Activated CD4-positive, alpha-beta T cell treated with anti-CD3 and anti-CD28 coated beads, Interleukin-2, amount 50 U/mL, for 48 hours (primary cell): ENCODE measurements at regions not wholly inside any gene's neighbourhood (a gene's known extent, or its start where the extent isn't known, plus 50 kb on each side); places are given as distances from the start of the nearest gene placed in this dataset.

Experiments
- DNase-seq, 2 experiments: peaks; one replicate each; pipeline ENCODE4 v3.0.0-alpha.2; 2020

DNA sequence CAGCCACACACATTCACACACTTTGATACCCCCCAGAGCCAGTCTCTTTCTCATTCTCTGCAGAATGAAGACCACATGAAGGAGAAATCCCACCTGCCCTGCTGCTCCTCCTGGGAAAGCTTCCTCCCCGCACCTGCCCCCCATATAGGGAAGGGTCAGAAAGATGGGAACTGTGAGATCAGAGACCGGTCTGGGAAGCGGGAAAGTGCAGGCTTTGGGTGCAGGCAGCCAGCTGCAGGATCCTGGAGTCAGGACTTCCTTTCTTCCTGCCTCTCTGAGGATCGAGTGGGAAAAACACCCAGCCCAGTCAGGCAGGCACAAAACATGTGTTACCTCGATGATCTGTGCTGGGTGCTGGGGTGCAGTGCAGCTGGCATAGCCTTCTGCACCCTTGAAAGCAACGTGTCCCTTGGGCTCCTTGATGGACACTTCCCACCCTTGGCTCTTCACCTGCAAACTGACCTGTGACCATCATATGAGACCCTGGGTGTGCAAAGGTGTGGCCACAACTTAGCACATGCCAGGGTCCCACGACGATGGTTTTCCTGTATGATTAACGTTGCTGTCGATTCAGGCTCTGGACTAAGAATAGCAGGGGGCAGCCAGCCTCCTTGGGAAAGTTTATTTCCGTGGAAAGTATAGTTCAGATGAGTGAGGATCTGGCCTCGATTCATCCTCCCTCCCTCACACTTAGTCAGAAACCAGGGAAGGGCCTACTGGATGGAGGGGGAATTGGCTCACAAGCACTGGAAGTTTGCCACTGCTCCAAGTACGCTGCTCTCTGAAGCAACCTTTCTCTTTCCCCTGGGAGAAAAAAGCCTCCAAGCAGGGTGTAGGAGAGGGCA, 105.4 kb upstream of the MED13L start:
- DNase-seq = no peak

DNA sequence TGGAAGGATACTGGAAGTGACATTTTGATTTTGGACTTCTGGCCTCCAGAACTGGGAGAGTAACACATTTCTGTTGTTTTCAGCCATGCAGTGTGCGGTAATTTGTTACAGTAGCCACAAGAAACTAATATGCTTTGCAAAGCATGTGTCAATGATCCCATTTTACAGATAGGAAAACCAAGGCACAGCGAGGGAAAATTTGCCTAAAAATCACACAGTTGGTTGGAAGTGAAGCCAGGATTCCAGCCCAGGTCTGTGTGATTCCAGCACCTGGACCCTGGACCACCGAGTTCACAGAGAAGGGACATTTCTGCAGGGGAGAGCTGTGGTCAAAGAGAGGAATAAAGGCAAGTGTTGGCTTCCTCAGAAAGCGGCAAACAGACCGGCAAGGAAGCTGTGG, 106.7 kb upstream of the MED13L start:
- DNase-seq = no peak

DNA sequence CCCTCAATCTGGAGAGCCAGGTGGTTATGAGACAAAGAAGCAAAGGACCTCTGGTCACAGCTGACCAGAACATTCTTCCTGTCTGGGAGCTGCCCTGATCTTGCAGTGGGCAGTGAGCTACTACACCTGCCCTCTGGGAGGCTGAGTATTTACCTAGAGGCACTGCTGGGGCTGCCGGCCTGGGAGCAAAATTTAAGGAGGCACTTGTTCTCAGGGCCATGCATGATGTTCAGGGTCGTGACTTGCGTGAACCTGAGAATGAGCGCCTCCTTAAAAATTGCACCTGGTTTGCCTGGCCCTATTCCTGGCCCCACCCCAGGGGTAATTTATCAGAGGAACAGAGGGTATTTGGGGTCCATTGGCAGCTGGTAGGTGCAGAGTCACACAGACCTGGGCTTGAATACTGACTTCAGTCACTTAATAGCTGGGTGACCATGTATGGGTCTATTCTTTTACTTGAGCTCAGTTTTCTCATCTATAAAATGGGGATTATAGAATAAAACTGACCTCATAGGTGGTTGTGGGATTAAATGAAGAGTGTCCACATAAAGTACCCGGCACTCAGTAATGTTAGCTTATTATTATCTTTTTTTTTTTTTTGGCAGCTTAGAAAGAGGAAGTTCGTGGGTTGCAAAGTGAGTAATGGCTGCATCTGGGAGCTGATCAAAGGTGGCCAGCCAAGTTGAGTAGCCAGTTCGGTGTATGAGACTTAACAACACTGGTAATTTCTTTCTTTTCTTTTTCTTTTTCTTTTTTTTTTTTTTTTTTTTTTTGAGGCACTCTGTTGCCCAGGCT, 107.4 kb upstream of the MED13L start:
- no peak for DNase-seq

DNA sequence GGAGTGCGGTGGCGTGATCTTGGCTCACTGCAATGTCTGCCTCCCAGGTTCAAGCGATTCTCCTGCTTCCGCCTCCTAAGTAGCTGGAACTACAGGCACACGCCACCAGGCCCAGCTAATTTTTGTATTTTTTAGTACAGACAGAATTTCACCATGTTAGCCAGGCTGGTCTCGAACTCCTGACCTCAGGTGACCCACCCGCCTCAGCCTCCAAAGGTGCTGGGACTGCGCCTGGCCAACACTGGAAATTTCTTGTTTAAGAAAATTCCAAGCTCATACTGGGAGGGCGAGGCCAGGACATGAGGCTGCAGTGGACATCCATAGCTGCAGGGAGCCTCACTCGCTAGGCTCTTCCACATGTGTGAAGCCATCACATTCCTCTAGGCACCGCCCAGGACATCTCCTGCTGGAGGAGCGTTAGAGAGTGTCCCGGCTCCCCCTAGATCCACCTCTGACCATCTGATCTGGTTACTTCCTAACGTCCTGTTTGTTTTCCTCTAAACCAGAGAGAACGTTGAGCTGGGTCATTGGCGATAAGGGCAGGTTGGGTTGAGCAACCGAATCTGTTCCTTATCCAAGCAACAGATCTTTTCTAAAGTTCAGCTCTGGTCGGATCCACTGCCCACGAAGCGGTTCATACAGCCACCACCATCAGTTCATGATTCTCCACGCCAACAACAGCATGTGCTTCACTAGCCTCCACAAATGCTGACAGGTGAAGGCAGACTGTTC, 108.2 kb upstream of the MED13L start:
- DNase-seq = no peak

DNA sequence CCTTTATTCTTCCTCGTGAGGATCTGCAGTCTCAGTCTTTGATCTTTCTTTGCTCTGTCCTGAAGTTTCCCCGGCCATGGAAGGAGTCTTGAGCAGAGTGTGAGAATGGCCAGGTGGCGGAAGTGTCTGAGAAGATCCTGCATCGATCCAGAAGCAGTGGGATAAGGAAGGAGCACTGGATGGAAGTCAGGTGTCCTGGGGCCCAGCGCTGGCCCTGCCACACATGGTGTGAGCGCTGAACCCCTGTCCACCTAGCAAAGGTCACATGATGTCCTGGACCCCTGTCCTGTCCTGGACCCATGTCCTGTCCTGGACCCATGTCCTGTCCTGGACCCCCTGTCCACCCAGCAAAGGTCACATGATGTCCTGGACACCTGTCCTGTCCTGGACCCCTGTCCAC, 111.8 kb upstream of the MED13L start:
- no peak for DNase-seq

DNA sequence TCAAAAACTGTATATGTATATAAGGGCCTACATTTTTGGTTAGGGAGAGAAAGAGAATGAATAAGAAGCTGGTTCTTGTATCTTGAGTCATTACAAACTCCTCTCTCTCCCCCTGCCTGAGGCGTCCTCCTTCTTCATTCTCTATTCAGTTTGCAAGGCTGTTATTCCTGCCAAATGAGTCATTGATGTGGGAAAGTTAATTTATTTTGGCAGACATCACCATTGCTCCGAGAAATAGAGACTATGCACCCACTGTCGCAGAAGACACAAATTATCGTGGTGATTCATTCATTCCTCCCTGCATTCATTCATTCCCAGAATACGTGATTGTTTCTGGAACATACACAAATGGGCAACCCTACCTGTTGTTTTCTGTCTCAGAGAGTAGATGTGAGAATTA, 112.5 kb upstream of the MED13L start:
- DNase-seq = no peak

DNA sequence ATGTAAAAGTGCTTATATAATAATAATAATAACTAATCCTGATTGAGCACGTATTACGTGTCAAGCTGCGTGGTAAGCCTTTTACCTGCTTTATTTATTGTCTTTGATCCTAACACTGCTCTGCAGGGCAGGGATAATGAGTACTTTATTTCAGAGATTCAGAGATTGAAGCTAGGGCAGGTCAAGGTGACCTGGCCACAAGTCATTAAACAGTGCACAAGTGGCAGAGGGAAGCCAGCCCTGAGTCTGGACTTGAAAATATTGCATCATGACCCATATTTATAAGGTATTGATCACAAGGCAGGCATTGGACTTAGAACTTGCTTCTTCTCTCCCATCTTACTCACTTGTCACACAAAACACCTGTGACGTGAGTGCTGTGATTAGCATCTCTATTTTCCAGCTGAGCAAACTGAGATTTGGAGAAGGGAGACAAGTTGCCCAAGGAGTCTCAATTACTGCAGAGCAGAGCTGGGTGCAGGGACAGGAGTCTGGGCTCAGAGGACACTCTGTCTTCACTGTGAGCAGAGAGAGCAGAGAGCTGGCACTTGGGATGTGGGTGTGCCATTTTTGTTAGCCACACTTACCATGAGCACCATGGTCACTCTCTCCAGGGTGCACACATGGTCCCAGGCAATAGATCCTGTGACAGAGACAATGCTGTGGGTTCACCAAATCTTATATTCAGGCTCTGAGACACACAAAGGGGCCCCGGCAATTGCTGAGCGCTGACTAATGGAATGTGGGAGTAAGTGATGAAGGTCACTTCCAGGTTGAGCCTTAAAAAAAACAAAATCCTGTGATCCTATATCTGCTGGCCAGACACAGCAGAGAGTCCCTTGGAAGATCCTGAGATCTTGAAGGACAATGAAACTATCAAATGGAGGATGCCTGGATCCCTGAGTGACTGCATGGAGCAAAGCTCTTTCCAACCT, 113.2 kb upstream of the MED13L start:
- DNase-seq = no peak

DNA sequence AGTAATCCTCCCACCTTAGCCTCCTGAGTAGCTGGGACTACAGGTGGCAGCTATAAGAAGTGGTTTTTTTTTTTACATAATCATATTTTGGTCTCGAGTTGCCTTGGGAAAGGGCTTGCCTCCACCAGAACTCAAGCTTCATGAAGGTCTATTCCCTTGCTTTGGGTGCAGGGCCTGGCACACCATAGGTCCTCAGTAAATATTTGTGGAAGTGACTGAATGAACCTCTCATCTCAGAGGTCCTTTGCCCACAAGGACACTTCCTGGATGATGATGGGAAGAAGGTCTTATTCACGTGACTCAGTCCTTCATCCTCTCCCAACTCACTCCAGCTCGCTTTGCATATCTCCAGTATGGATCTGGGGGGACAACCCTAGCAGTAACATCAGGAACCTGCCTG, 114.0 kb upstream of the MED13L start:
- no peak for DNase-seq

DNA sequence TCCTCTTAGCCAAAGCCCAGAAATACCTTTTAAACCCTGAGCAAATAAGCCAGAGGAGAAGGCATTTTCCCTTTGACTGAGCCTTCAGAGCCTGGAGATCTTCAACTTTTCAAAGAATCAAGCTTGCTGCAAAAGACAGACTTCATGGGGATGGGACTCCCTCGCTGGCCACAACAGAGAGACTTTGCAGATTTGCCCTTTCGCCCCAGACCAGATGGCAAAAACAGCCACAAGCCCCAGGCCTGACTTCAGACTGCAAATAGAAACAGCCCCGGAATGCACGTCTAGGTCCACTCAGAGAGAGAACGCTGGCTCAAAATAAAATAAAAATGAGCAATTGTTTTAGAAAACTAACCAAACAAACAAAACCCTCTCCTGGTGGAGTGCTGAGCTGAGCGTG, 114.6 kb upstream of the MED13L start:
- no peak for DNase-seq

DNA sequence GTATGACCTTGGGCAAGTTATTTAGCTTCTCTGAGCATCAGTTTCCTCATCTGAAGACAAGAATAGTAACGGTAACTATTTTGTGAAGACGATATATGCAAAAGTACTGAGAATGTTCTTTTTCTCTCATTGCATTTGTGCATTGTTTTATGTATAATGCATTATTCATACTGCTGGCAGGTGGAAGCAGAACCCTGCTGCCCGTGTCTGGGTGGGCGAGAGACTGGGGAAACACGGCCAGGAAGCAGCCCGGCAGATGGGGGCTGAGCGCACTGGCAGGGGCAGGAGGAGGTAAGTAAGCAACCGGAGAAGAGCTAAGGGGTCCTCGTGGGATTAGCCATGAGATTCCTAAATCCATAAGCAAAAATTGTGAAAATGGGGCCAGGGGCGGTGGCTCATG, 115.8 kb upstream of the MED13L start:
- DNase-seq = no peak

DNA sequence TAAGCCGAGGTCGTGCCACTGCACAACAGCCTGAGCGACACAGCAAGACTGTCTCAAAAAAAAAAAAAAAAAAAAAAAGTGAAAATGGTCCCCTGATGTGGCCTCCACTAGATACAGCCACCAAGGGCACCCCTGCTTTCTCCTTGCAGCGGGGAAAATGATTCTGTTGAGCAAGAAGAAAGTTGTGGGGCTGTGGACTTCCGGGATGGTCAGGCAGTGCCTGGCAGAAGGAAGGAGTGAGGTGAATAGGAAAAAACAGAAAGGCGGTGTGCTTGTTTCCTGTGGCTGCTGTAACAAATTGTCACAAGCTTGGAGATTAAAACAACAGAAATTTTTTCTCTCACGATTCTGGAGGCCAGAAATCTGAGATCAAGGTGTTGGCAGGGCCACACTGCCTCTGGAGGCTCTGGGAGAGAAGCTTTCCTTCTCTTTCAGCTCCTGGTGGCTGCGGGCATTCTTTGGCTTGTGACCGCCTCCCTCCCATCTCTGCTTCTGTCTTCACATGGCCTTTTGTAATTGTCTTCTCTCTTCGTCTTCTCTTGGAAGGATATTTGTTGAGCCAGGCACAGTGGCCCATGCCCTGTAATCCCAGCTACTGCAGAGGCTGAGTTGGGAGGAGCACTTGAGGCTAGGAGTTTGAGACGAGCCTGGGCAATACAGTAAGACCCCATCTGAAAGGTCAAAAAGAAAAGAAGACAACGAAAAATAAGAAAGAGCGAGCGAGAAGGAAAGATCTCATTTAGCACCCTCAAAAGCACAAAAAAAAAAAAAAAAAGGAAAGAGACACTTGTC, 116.6 kb upstream of the MED13L start:
- no peak for DNase-seq

DNA sequence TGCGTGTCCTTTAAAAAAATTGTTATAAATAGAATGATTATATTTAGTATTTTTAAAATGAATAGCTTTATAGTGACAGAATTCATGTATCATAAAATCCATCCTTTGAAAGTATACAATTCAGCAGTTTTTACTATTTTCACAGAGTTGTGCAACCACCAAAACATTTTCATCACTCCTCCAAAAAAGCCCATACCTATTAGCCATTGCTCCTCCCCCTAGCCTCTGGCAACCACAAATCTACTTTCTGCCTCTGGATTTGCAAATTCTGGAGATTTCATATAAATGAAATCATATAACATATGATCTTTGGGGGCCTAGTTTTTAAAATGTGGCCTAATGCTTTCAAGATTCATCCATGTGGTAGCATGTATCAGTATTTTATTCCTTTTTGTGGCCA, 117.9 kb upstream of the MED13L start:
- no peak for DNase-seq

DNA sequence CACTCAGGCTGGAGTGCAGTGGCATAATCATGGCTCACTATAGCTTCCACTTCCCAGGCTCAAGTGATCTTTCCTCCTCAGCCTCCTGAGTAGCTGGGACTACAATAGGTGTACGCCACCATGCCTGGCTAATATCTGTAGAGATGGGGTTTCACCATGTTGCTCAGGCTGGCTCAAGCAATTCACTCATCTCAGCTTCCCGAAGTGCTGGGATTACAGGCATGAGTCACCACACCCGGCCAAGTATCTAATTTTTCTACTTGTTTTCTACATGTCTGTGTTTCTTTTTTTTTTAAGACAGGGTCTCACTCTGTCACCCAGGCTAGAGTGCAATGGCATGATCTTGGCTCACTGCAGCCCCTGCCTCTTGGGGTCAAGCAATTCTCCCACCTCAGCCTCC, 119.7 kb upstream of the MED13L start:
- no peak for DNase-seq

DNA sequence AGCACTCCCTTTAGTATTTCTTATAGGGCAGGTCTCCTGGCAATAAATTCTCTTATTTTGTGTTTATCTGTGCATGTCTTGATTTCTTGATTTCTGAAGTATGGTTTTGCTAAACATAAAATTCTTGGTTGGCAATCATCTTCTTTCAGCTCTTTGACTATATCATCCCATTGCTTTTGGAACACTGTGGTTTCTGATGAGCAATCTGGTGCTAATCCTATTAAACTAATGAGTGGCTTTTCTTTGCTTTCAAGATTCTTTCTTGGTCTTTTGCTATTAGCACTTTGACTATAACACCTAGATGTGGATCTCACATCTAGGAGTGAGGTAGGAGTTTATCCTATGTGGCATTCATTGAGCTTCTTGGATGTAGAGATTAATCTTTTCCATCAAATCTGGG, 120.7 kb upstream of the MED13L start:
- no peak for DNase-seq

DNA sequence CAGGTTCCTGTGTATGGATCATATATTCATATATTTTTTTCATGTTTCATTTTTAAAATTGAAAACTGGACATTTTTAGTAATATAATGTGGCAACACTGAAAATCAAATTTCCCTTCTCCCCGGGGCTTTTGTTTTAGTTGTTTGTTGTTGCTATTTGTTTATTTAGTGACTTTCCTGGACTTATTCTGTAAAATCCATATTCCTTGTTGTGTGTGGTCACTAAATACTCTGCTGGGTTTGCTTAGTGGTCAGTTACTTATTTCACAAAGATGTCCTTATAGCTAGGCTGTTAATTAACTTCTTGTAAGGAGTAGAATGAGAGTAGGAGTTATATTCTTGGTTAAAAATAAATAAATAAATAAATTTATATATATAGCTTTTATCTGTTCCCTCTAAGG, 121.6 kb upstream of the MED13L start:
- no peak for DNase-seq

DNA sequence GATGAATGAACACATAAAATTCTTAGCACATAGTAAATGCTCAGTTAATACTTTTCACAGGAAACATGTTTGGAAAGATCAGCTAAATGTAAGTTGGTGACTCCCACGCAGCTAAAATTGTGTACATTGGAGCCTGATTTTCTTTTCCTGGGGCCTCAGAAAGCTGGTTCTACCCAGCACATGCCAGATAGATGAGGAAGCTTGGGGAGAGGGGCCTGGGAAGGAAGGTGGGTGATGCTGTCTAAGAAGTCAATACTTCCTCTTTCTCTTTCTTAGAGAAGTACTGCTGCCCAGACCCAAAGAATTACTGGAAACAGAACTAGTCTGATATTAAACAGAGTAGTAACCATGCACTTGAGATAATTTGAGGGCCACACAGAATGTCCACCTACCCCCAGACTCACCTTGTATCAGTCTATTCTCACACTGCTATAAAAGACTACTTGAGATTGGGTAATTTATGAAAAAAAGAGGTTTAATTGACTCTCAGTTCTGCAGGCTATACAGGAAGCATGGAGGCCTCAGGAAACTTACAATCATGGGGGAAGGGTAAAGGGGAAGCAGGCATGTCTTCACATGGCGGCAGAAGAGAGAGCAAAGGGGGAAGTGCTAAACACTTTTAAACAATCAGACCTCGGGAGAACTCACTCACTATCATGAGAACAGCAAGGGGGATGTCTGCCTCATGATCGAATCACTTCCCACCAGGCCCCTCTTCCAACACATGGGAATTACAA, 123.3 kb upstream of the MED13L start:
- DNase-seq = no peak

DNA sequence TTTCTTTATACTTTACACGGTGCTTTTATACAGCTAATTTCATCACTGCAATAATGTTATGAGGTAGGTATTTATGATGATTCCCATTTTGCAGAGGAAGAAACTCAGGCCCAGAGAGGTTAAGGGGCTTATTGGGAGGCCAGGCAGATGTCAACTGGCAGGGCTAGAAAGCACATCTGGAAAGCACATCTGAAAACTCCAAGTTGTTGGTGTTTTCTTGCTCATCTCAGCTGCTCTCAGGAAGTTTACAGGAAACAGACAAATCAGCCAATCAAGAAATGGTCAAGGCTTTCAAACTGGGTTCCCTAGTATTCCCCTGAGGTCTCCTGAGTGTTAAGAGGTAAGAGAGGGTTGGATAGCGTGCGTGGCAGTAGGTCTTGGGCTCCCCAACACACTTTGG, 124.1 kb upstream of the MED13L start:
- DNase-seq = no peak

DNA sequence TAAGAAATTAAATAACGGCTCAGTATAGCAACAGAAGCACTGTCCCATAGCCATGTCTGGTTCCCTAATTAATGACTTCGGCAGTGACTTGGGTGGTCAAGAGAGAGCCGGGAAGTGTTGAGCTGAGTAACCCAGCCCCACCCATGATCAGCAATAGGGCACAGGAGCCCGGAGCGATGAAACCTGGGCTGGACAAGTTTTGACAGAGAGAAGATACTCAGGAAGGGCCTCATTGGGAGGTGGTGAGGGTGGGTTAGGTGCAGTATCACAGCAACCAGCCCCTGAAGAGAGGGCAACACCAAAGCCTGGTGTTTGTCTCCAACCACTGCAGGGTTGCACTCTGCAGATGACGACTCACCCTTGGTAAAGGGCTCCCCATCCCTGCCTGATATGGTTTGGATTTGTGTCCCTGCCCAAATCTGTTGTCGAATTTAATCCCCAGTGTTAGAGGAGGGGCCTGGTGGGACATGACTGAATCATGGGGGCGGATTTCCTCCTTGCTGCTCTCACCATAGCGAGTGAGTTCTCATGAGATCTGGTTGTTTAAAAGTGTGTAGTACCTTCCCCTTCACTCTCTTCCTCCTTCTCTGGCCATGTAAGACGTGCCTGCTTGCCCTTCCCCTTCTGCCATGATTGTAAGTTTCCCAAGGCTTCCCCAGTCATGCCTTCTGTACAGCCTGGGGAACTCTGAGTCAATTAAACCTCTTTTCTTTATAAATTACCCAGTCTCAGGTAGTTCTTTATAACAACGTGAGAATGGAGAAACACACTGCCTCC, 124.9 kb upstream of the MED13L start:
- DNase-seq = no peak

DNA sequence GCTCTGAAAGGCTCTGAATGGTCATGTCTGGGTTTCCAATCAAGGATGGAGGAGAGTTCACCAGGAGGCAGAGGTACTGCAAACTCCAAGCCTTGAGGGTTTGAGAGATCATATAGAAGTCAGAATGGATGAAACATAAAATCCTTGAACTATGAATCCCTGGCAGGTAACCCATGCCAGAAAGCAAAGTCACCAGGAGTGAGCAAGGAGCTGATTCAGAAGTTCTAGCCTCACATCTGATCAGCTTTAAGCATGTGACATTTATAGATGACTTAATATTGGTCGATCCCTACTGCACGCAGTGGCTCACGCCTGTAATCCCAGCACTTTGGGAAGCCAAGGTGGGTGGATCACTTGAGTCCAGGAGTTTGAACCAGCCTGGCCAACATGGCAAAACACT, 126.1 kb upstream of the MED13L start:
- no peak for DNase-seq

DNA sequence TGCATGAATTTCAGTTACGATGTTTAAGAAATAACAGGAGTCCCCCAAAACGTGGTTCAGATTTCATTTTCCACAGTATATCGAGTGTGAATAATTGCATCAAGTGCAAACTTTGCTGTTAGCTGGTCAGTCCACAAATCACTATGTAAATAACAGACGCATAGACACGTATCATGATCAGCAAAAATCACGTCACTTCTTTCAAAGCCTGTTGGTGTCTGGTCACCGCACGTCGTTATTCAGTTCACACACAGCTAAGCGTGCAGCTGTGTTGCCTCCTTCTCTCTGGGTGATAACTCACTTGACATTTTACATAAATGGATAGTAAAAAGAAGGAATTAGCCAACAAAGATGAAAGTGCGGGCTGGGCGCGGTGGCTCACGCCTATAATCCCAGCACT, 126.8 kb upstream of the MED13L start:
- no peak for DNase-seq
